Nephron progenitor cell (in vitro differentiated cells): ENCODE measurements at regions not wholly inside any gene's neighbourhood (a gene's known extent, or its start where the extent isn't known, plus 50 kb on each side); places are given as distances from the start of the nearest gene placed in this dataset.
"Not testable (repeated sequence)": the region's sequence is repeated elsewhere in the genome, so short reads cannot be mapped to it uniquely, and the experiment has no call there.

Source experiments
- DNase-seq: peaks from one replicate; pipeline ENCODE4 v3.0.0; 2021
- H3K27ac Mint-ChIP-seq: 2 replicates; pipeline ENCODE4 v1.8.0; 2021; ENCODE audit warnings: mild to moderate bottlenecking, moderate library complexity, mixed read lengths
- H3K27me3 Mint-ChIP-seq: 2 replicates; pipeline ENCODE4 v1.8.0; 2021; ENCODE audit warnings: mild to moderate bottlenecking, low read depth, mixed read lengths; ENCODE audit not compliant: poor library complexity
- H3K36me3 Mint-ChIP-seq: 2 replicates; pipeline ENCODE4 v1.8.0; 2021; ENCODE audit warnings: low read depth, mixed read lengths
- H3K4me1 Mint-ChIP-seq: 2 replicates; pipeline ENCODE4 v1.8.0; 2021; ENCODE audit warnings: mixed read lengths
- H3K4me3 Mint-ChIP-seq: 2 replicates; pipeline ENCODE4 v1.8.0; 2021; ENCODE audit warnings: mild to moderate bottlenecking, moderate library complexity, mixed read lengths
- H3K9me3 Mint-ChIP-seq: 2 replicates; pipeline ENCODE4 v1.8.0; 2021; ENCODE audit warnings: mild to moderate bottlenecking, moderate library complexity, mixed read lengths
- CTCF ChIP-seq: fragments of 200-600 bp; sonication (generic); IDR thresholded peaks from 2 replicates; pipeline ENCODE4 v1.5.0; 2021; ENCODE audit warnings: antibody characterized with exemption

- H3K4me1 Mint-ChIP-seq = peaks cover 21% of the 10 kb centered on the region
- DNase-seq = no peak
- no peaks in the 10 kb centered on the region for H3K27me3 Mint-ChIP-seq
- no peaks in the 10 kb centered on the region for H3K36me3 Mint-ChIP-seq
- no peak overlapping the region for H3K27ac Mint-ChIP-seq
- no peak for TF ChIP-seq CTCF
- no peaks in the 10 kb centered on the region for H3K9me3 Mint-ChIP-seq
- no peak overlapping the region for H3K4me3 Mint-ChIP-seq
Observed at GRCh38 chr21:16218682-16219343, 489.0 kb downstream of the USP25 start.

- not testable (repeated sequence) for H3K27me3 Mint-ChIP-seq, DNase-seq, H3K27ac Mint-ChIP-seq, H3K4me1 Mint-ChIP-seq, H3K4me3 Mint-ChIP-seq
- peaks cover 55% of the 10 kb centered on the region for H3K9me3 Mint-ChIP-seq
- H3K36me3 Mint-ChIP-seq = peaks cover 48% of the 10 kb centered on the region
Observed at GRCh38 chr21:16224756-16225155, 495.0 kb downstream of the USP25 start.

- no peak for TF ChIP-seq CTCF
- Mint-ChIP-seq H3K9me3 (no peaks in the 10 kb centered on the region), H3K4me1 (peaks cover 20% of the 10 kb centered on the region), H3K36me3 (peaks cover 4% of the 10 kb centered on the region), H3K4me3 (no peak overlapping the region), H3K27ac (peak overlapping the region; percentile 6), H3K27me3 (no peaks in the 10 kb centered on the region)
- DNase-seq = no peak
Observed at GRCh38 chr21:16239659-16240265, 510.0 kb downstream of the USP25 start.

GRCh38 chr21:16241016-16241415 lies 511.2 kb downstream of the USP25 start:
- TF ChIP-seq CTCF = no peak
- H3K9me3 Mint-ChIP-seq = peaks cover 4% of the 10 kb centered on the region
- H3K4me1 Mint-ChIP-seq = peaks cover 20% of the 10 kb centered on the region
- peaks cover 4% of the 10 kb centered on the region for H3K36me3 Mint-ChIP-seq
- H3K27ac Mint-ChIP-seq = no peak overlapping the region
- no peak overlapping the region for H3K4me3 Mint-ChIP-seq
- no peaks in the 10 kb centered on the region for H3K27me3 Mint-ChIP-seq
- no peak for DNase-seq

- no peak for TF ChIP-seq CTCF
- no peak for DNase-seq
- H3K4me1 Mint-ChIP-seq = peaks cover 20% of the 10 kb centered on the region
- peaks cover 9% of the 10 kb centered on the region for H3K36me3 Mint-ChIP-seq
- H3K9me3 Mint-ChIP-seq = peaks cover 8% of the 10 kb centered on the region
- H3K27me3 Mint-ChIP-seq = no peaks in the 10 kb centered on the region
- peak overlapping the region; percentile 15 for H3K27ac Mint-ChIP-seq
- no peak overlapping the region for H3K4me3 Mint-ChIP-seq
Observed at GRCh38 chr21:16241479-16241963, 511.7 kb downstream of the USP25 start.

GRCh38 chr21:16243396-16243795 lies 513.6 kb downstream of the USP25 start:
- peaks cover 20% of the 10 kb centered on the region for H3K4me1 Mint-ChIP-seq
- H3K9me3 Mint-ChIP-seq = peaks cover 12% of the 10 kb centered on the region
- H3K27me3 Mint-ChIP-seq = no peaks in the 10 kb centered on the region
- DNase-seq = no peak
- no peak for TF ChIP-seq CTCF
- H3K4me3 Mint-ChIP-seq = no peak overlapping the region
- H3K27ac Mint-ChIP-seq = no peak overlapping the region
- peaks cover 14% of the 10 kb centered on the region for H3K36me3 Mint-ChIP-seq
